HCT116 (cell line): ENCODE measurements at regions not wholly inside any gene's neighbourhood (a gene's known extent, or its start where the extent isn't known, plus 50 kb on each side); places are given as distances from the start of the nearest gene placed in this dataset.

Experiments used
- ATAC-seq: fragments of 200-7000 bp; cut with Tn5 transposase; 2 replicates; pipeline ENCODE4 v1.9.1; 2020; ENCODE audit warnings: mild to moderate bottlenecking, moderate library complexity
- BruUV-seq: library from RNA; stranded (reverse); fragments of 400-500 nt; replicated peaks from 2 replicates; lab custom pipeline; 2021; lab: Mats Ljungman, UMichigan
- CTCF ChIA-PET: fragments of 300-600 bp; sonication (Branson Sonifier 250); formaldehyde crosslinking; loops from one replicate; lab custom pipeline; 2021; ENCODE audit warnings: antibody characterized with exemption; lab: Charles Lee
- POLR2A ChIA-PET: fragments of 300-600, 350-600 bp; sonication (Branson Sonifier 250); formaldehyde crosslinking; loops from one replicate; lab custom pipeline; 2021; ENCODE audit warnings: antibody characterized with exemption; lab: Charles Lee
- RAD21 ChIA-PET, 2 experiments: fragments of 300-600 bp; sonication (Branson Sonifier 250); formaldehyde crosslinking; loops; one replicate each; lab custom pipeline; 2023; ENCODE audit warnings: low total read pairs in 2 of 2; ENCODE audit not compliant: uncharacterized antibody in 2 of 2, unreplicated experiment in 2 of 2, low non-redundant PET in 1 of 2; lab: Charles Lee
- DNase-seq: peaks from one replicate; pipeline ENCODE4 v3.0.0-alpha.2; 2010; ENCODE audit warnings: low read depth, low spot score
- H2AFZ ChIP-seq: fragments of 200-600 bp; shearing (Covaris generic), sonication (generic); 2 replicates; pipeline ENCODE4 v1.6.1; 2017; ENCODE audit warnings: low read depth, mixed run types, mixed read lengths, antibody characterized with exemption, low read length; ENCODE audit not compliant: poor library complexity, severe bottlenecking
- H3K27ac ChIP-seq: 2 replicates; pipeline ENCODE4 v1.5.1; 2012; ENCODE audit warnings: low read depth, low read length
- H3K27me3 ChIP-seq: fragments of 200-600 bp; sonication (generic); 2 replicates; pipeline ENCODE4 v1.6.1; 2016; ENCODE audit warnings: mixed run types, low read length, mixed read lengths; ENCODE audit not compliant: insufficient read depth
- H3K36me3 ChIP-seq, 2 experiments: fragments of 200-500 bp in 1 of 2; fragments of 200-600 bp in 1 of 2; sonication (Bioruptor generic) in 1 of 2; sonication (generic) in 1 of 2; 2 replicates each; pipeline versions ENCODE4 v1.5.1 to v1.6.1; 2014 to 2016; ENCODE audit warnings: low read length in 2 of 2, inconsistent platforms in 1 of 2, mixed read lengths in 1 of 2, mixed run types in 1 of 2; ENCODE audit not compliant: insufficient read depth in 2 of 2, control insufficient read depth in 1 of 2
- H3K4me1 ChIP-seq, 2 experiments: fragments of 200-600 bp in 1 of 2; sonication (generic) in 1 of 2; 2 replicates each; pipeline versions ENCODE4 v1.5.1 to v1.6.1; 2012 to 2017; ENCODE audit warnings: low read length in 2 of 2, inconsistent platforms in 1 of 2, mild to moderate bottlenecking in 1 of 2, mixed read lengths in 1 of 2, mixed run types in 1 of 2, moderate library complexity in 1 of 2; ENCODE audit not compliant: insufficient read depth in 2 of 2, control insufficient read depth in 1 of 2
- H3K4me2 ChIP-seq: fragments of 200-600 bp; sonication (generic); 2 replicates; pipeline ENCODE4 v1.6.1; 2017; ENCODE audit warnings: mixed run types, low read length, mixed read lengths
- H3K4me3 ChIP-seq, 2 experiments: fragments of 200-600 bp in 1 of 2; sonication (generic) in 1 of 2; replicated peaks in 1 of 2; 2 replicates each; pipeline ENCODE4 v1.5.1; 2011 to 2016; ENCODE audit warnings: low read length in 2 of 2, control low read depth in 1 of 2, low read depth in 1 of 2, mild to moderate bottlenecking in 1 of 2, mixed read lengths in 1 of 2, mixed run types in 1 of 2
- H3K79me2 ChIP-seq: fragments of 200-600 bp; sonication (generic); 2 replicates; pipeline ENCODE4 v1.6.1; 2017; ENCODE audit warnings: mild to moderate bottlenecking, mixed run types, low read length, moderate library complexity, mixed read lengths; ENCODE audit not compliant: insufficient read depth
- H3K9ac ChIP-seq: fragments of 200-600 bp; sonication (generic); 2 replicates; pipeline ENCODE4 v1.6.1; 2016; ENCODE audit warnings: low read length, mixed read lengths
- H3K9me2 ChIP-seq: fragments of 200-600 bp; sonication (generic), shearing (Covaris generic); 2 replicates; pipeline ENCODE4 v1.6.1; 2017; ENCODE audit warnings: mixed run types, mild to moderate bottlenecking, moderate library complexity; ENCODE audit not compliant: insufficient read depth
- H3K9me3 ChIP-seq, 2 experiments: fragments of 200-500 bp in 1 of 2; fragments of 200-600 bp in 1 of 2; sonication (Bioruptor generic) in 1 of 2; sonication (generic) in 1 of 2; 2 replicates each; pipeline ENCODE4 v1.6.1; 2014 to 2017; ENCODE audit warnings: low read length in 2 of 2, mixed read lengths in 2 of 2, inconsistent platforms in 1 of 2, low read depth in 1 of 2, mild to moderate bottlenecking in 1 of 2, mixed run types in 1 of 2, moderate library complexity in 1 of 2; ENCODE audit not compliant: control insufficient read depth in 1 of 2, insufficient read depth in 1 of 2
- H4K20me1 ChIP-seq: fragments of 200-600 bp; sonication (generic), shearing (Covaris generic); 2 replicates; pipeline ENCODE4 v1.6.1; 2017; ENCODE audit warnings: mixed run types, mild to moderate bottlenecking, moderate library complexity; ENCODE audit not compliant: insufficient read depth
- ATF3 ChIP-seq: IDR thresholded peaks from 2 replicates; pipeline ENCODE4 v1.6.1; 2012
- CBX3 ChIP-seq: IDR thresholded peaks from 2 replicates; pipeline ENCODE4 v1.6.1; 2012; ENCODE audit warnings: low read depth
- CEBPB ChIP-seq: IDR thresholded peaks from 2 replicates; pipeline ENCODE4 v1.6.1; 2012; ENCODE audit warnings: low read depth
- EGR1 ChIP-seq: IDR thresholded peaks from 2 replicates; pipeline ENCODE4 v1.6.1; 2012; ENCODE audit warnings: low read depth
- EZH2 ChIP-seq: fragments of 200-600 bp; sonication (generic); IDR thresholded peaks from 2 replicates; pipeline ENCODE4 v1.6.1; 2017; ENCODE audit warnings: antibody characterized with exemption, mixed run types
- EZH2phosphoT487 ChIP-seq: fragments of 200-600 bp; IDR thresholded peaks from 2 replicates; pipeline ENCODE4 v1.6.1; 2018; ENCODE audit warnings: antibody characterized with exemption, borderline replicate concordance
- FOSL1 ChIP-seq: IDR thresholded peaks from 2 replicates; pipeline ENCODE4 v1.6.1; 2012; ENCODE audit warnings: low read depth
- POLR2A ChIP-seq: IDR thresholded peaks from 2 replicates; pipeline ENCODE4 v1.7.0; 2011; ENCODE audit warnings: borderline replicate concordance; ENCODE audit not compliant: insufficient read depth, insufficient read length; ENCODE audit errors: extremely low read depth
- POLR2AphosphoS5 ChIP-seq: IDR thresholded peaks from 2 replicates; pipeline ENCODE4 v1.6.1; 2011; ENCODE audit warnings: mild to moderate bottlenecking, low read depth, low read length, moderate library complexity
- RAD21 ChIP-seq: IDR thresholded peaks from 2 replicates; pipeline ENCODE4 v1.6.1; 2012; ENCODE audit warnings: low read depth, mild to moderate bottlenecking
- SIN3A ChIP-seq: IDR thresholded peaks from 2 replicates; pipeline ENCODE4 v1.6.1; 2012; ENCODE audit warnings: low read depth
- SP1 ChIP-seq: IDR thresholded peaks from 2 replicates; pipeline ENCODE4 v1.6.1; 2012; ENCODE audit warnings: low read depth
- SRF ChIP-seq: IDR thresholded peaks from 2 replicates; pipeline ENCODE4 v1.6.1; 2012; ENCODE audit warnings: low read depth
- TCF7L2 ChIP-seq: IDR thresholded peaks from 2 replicates; pipeline ENCODE4 v1.7.0; 2011; ENCODE audit warnings: borderline replicate concordance, inconsistent platforms; ENCODE audit not compliant: insufficient read depth, insufficient read length; ENCODE audit errors: extremely low read depth
- YY1 ChIP-seq: IDR thresholded peaks from 2 replicates; pipeline ENCODE4 v1.6.1; 2011; ENCODE audit warnings: low read length, low read depth, moderate library complexity, mild to moderate bottlenecking; ENCODE audit not compliant: insufficient replicate concordance; ENCODE audit errors: extremely low read depth
- ZFX ChIP-seq: fragments of 450-650 bp; IDR thresholded peaks from 2 replicates; pipeline ENCODE4 v1.6.1; 2017
- intact Hi-C: fragments of 100-400 bp; cut with micrococcal nuclease; formaldehyde crosslinking; loops from 2 replicates; pipeline ENCODE4 v1.10.0; 2022
- TF ChIP-seq, protein P1 (sequence below): IDR thresholded peaks from 2 replicates; pipeline ENCODE4 v1.6.1; 2011; ENCODE audit warnings: mild to moderate bottlenecking, low read length, moderate library complexity; ENCODE audit not compliant: insufficient replicate concordance; ENCODE audit errors: extremely low read depth
- TF ChIP-seq, protein P2 (sequence below), 3 experiments: fragments of 200-600 bp in 1 of 3; sonication (generic) in 1 of 3; IDR thresholded peaks in 2 of 3; conservative IDR thresholded peaks in 1 of 3; 2 replicates each; pipeline ENCODE4 v1.5.1; 2012 to 2017; ENCODE audit warnings: low read depth in 2 of 3, low read length in 2 of 3, antibody characterized with exemption in 1 of 3, borderline replicate concordance in 1 of 3, control low read depth in 1 of 3, mild to moderate bottlenecking in 1 of 3, mixed read lengths in 1 of 3, mixed run types in 1 of 3, moderate library complexity in 1 of 3; ENCODE audit not compliant: insufficient read depth in 1 of 3

DNA sequence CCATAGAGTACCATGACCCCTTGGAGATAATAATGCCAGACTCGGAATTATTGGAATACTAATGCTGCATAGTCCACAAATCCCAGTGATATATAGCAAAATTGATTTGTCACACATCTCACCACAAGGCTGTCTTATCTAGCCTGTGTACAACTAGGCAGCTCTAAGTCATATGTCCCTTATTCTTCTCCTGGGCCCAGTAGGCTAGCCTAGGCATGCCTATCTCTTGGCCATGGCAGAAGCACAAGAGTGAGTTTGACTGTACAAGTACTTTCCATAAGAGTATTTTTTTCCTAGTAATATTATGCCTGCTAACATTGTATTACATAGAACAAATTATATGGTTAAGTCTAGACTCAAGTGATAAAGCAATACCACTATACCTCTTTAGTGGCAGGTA lies 1122.1 kb upstream of the SEL1L start:
- no peaks in the 10 kb centered on the region for H4K20me1 ChIP-seq
- TF ChIP-seq POLR2A = no peak
- TF ChIP-seq CEBPB = no peak
- no peak for TF ChIP-seq EZH2phosphoT487
- no peak for TF ChIP-seq ZFX
- no peak for TF ChIP-seq FOSL1
- no peak for TF ChIP-seq YY1
- no peak for TF ChIP-seq SP1
- TF ChIP-seq, protein P1, sequence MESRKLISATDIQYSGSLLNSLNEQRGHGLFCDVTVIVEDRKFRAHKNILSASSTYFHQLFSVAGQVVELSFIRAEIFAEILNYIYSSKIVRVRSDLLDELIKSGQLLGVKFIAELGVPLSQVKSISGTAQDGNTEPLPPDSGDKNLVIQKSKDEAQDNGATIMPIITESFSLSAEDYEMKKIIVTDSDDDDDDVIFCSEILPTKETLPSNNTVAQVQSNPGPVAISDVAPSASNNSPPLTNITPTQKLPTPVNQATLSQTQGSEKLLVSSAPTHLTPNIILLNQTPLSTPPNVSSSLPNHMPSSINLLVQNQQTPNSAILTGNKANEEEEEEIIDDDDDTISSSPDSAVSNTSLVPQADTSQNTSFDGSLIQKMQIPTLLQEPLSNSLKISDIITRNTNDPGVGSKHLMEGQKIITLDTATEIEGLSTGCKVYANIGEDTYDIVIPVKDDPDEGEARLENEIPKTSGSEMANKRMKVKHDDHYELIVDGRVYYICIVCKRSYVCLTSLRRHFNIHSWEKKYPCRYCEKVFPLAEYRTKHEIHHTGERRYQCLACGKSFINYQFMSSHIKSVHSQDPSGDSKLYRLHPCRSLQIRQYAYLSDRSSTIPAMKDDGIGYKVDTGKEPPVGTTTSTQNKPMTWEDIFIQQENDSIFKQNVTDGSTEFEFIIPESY = no peak
- no peak for TF ChIP-seq SIN3A
- TF ChIP-seq ATF3 = no peak
- no peak for TF ChIP-seq SRF
- TF ChIP-seq, protein P2, sequence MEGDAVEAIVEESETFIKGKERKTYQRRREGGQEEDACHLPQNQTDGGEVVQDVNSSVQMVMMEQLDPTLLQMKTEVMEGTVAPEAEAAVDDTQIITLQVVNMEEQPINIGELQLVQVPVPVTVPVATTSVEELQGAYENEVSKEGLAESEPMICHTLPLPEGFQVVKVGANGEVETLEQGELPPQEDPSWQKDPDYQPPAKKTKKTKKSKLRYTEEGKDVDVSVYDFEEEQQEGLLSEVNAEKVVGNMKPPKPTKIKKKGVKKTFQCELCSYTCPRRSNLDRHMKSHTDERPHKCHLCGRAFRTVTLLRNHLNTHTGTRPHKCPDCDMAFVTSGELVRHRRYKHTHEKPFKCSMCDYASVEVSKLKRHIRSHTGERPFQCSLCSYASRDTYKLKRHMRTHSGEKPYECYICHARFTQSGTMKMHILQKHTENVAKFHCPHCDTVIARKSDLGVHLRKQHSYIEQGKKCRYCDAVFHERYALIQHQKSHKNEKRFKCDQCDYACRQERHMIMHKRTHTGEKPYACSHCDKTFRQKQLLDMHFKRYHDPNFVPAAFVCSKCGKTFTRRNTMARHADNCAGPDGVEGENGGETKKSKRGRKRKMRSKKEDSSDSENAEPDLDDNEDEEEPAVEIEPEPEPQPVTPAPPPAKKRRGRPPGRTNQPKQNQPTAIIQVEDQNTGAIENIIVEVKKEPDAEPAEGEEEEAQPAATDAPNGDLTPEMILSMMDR (IDR thresholded peaks at IDR 0.05 in 2 of 3, conservative IDR thresholded peaks at IDR 0.05 in 1 of 3; ENCODE audit: borderline replicate concordance in 1 of 3, insufficient read depth in 1 of 3, low read depth in 2 of 3, low read length in 2 of 3) = no peak
- TF ChIP-seq RAD21 = no peak
- no peak for TF ChIP-seq TCF7L2
- no peak for TF ChIP-seq EZH2
- TF ChIP-seq CBX3 = no peak
- no peak for TF ChIP-seq EGR1
- no peak for TF ChIP-seq POLR2AphosphoS5
- CTCF ChIA-PET = no interaction called here

More for the DNA sequence above, 1122.1 kb upstream of the SEL1L start:
- Histone ChIP-seq H3K9me3 (peaks cover 6 to 10% of the 10 kb centered on the region in 2 experiments; a peak in 2 of 4 replicates), H2AFZ (no peak overlapping the region), H3K9ac (no peak overlapping the region), H3K27ac (no peak overlapping the region), H3K4me2 (no peak overlapping the region), H3K4me1 (no peaks in the 10 kb centered on the region), H3K27me3 (no peaks in the 10 kb centered on the region), H3K9me2 (no peaks in the 10 kb centered on the region), H3K36me3 (no peaks in the 10 kb centered on the region), H3K4me3 (no peak overlapping the region), H3K79me2 (no peaks in the 10 kb centered on the region)
- BruUV-seq = no TSS peak
- ATAC-seq = no peak
- no peak for DNase-seq
- ChIA-PET RAD21 (no interaction called here), POLR2A (no interaction called here)
- intact Hi-C loops = no loop called here
